B cell (primary cell): ENCODE measurements at regions not wholly inside any gene's neighbourhood (a gene's known extent, or its start where the extent isn't known, plus 50 kb on each side); places are given as distances from the start of the nearest gene placed in this dataset.

Source experiments
- ATAC-seq: fragments of 200-7000 bp; cut with Tn5 transposase; one replicate; pipeline ENCODE4 v1.10.0; 2021; ENCODE audit warnings: low read depth, mild to moderate bottlenecking, moderate number of reproducible peaks, moderate library complexity
- CTCF ChIA-PET: fragments of 350-600 bp; sonication (Branson Sonifier 250); formaldehyde crosslinking; loops from one replicate; lab custom pipeline; 2021; ENCODE audit warnings: antibody characterized with exemption, inconsistent platforms; lab: Charles Lee
- POLR2A ChIA-PET: fragments of 350-600 bp; sonication (Branson Sonifier 250); formaldehyde crosslinking; loops from one replicate; lab custom pipeline; 2021; ENCODE audit warnings: antibody characterized with exemption; lab: Charles Lee
- DNase-seq: peaks from one replicate; pipeline ENCODE4 v3.0.0; 2013
- H2AFZ ChIP-seq: 2 replicates; pipeline ENCODE4 v1.6.1; 2012; ENCODE audit warnings: mild to moderate bottlenecking, low read depth, low read length; ENCODE audit not compliant: insufficient read depth, poor library complexity, severe bottlenecking
- H3K27ac ChIP-seq, 2 donors: 1 replicate in 1 of 2; 2 replicates in 1 of 2; pipeline ENCODE4 v1.5.1; 2012 to 2013; ENCODE audit warnings: low read length in 2 of 2, mild to moderate bottlenecking in 2 of 2, moderate library complexity in 1 of 2
- H3K27me3 ChIP-seq, 4 experiments: fragments of 200-600 bp in 1 of 4; sonication (generic) in 1 of 4; replicated peaks in 1 of 4; 1 replicate in 2 of 4; 2 replicates in 2 of 4; pipeline versions ENCODE4 v1.6.1 to v1.7.0; 2013 to 2016; ENCODE audit warnings: low read length in 3 of 4, mild to moderate bottlenecking in 2 of 4, mixed read lengths in 1 of 4, moderate library complexity in 1 of 4; ENCODE audit not compliant: insufficient read depth in 4 of 4, control insufficient read depth in 3 of 4; ENCODE audit errors: control extremely low read depth in 1 of 4
- H3K36me3 ChIP-seq, 2 experiments: replicated peaks in 1 of 2; 1 replicate in 1 of 2; 2 replicates in 1 of 2; pipeline versions ENCODE4 v1.6.1 to v1.7.1; 2013; ENCODE audit warnings: low read length in 1 of 2; ENCODE audit not compliant: insufficient read depth in 2 of 2, control insufficient read depth in 1 of 2; ENCODE audit errors: control extremely low read depth in 1 of 2, extremely low read depth in 1 of 2
- H3K4me1 ChIP-seq, 2 donors: fragments of 200-600 bp in 1 of 2; sonication (generic) in 1 of 2; 1 replicate in 1 of 2; 2 replicates in 1 of 2; pipeline versions ENCODE4 v1.5.1 to v1.6.1; 2013 to 2017; ENCODE audit warnings: low read length in 2 of 2; ENCODE audit not compliant: control insufficient read depth in 2 of 2, insufficient read depth in 2 of 2
- H3K4me2 ChIP-seq: replicated peaks from 2 replicates; pipeline ENCODE3; 2012; ENCODE audit warnings: mild to moderate bottlenecking, low read depth, low read length; ENCODE audit not compliant: poor library complexity, severe bottlenecking
- H3K4me3 ChIP-seq, 5 experiments: fragments of 200-600 bp in 1 of 5; sonication (generic) in 1 of 5; 1 replicate in 3 of 5; 2 replicates in 2 of 5; pipeline versions ENCODE4 v1.5.1 to v1.7.0; 2011 to 2016; ENCODE audit warnings: low read length in 4 of 5, mild to moderate bottlenecking in 4 of 5, low read depth in 2 of 5, control low read depth in 1 of 5, moderate library complexity in 1 of 5; ENCODE audit not compliant: insufficient read depth in 1 of 5; ENCODE audit errors: control extremely low read depth in 1 of 5, extremely low read depth in 1 of 5
- H3K79me2 ChIP-seq: fragments of 200-600 bp; sonication (generic); one replicate; pipeline ENCODE4 v1.6.0; 2016; ENCODE audit warnings: low read length; ENCODE audit not compliant: control insufficient read depth, insufficient read depth
- H3K9ac ChIP-seq: fragments of 200-600 bp; sonication (generic); 2 replicates; pipeline ENCODE4 v1.6.1; 2017; ENCODE audit warnings: mild to moderate bottlenecking, low read length, moderate library complexity
- H3K9me3 ChIP-seq, 3 donors: one replicate each; pipeline versions ENCODE4 v1.6.1 to v1.7.1; 2013; ENCODE audit warnings: low read length in 2 of 3; ENCODE audit not compliant: control insufficient read depth in 2 of 3, insufficient read depth in 1 of 3; ENCODE audit errors: control extremely low read depth in 1 of 3
- H4K20me1 ChIP-seq: 2 replicates; pipeline ENCODE4 v1.6.0; 2012; ENCODE audit warnings: mild to moderate bottlenecking, low read length; ENCODE audit not compliant: insufficient read depth, control insufficient read depth, poor library complexity, severe bottlenecking
- H3K27ac Mint-ChIP-seq: one replicate; pipeline ENCODE4 v1.8.0; 2021; ENCODE audit warnings: mixed read lengths
- H3K27me3 Mint-ChIP-seq: one replicate; pipeline ENCODE4 v1.8.0; 2021; ENCODE audit warnings: mixed read lengths
- H3K4me1 Mint-ChIP-seq: one replicate; pipeline ENCODE4 v1.8.0; 2021; ENCODE audit warnings: mixed read lengths
- H3K4me3 Mint-ChIP-seq: one replicate; pipeline ENCODE4 v1.8.0; 2021; ENCODE audit warnings: mixed read lengths
- H3K9me3 Mint-ChIP-seq: one replicate; pipeline ENCODE4 v1.8.0; 2022; ENCODE audit warnings: mixed read lengths; ENCODE audit not compliant: insufficient read depth
- EZH2 ChIP-seq: IDR thresholded peaks from 2 replicates; pipeline ENCODE4 v1.6.1; 2012; ENCODE audit warnings: borderline replicate concordance, low read depth, mild to moderate bottlenecking, moderate library complexity, low read length; ENCODE audit not compliant: insufficient read depth, poor library complexity, severe bottlenecking
- WGBS: methylation state at CpG from one replicate; pipeline ENCODE4 v1.1.5; 2013; ENCODE audit warnings: missing lambda C conversion rate; ENCODE audit not compliant: insufficient coverage; 5-methylcytosine and 5-hydroxymethylcytosine counted together
- intact Hi-C: fragments of 100-400 bp; cut with micrococcal nuclease; formaldehyde crosslinking; loops from one replicate; pipeline ENCODE4 v1.10.0; 2022
- TF ChIP-seq, protein P1 (sequence below): fragments of 200-600 bp; IDR thresholded peaks from one replicate; pipeline ENCODE4 v1.8.0; 2022; ENCODE audit warnings: antibody characterized with exemption, mild to moderate bottlenecking

DNA sequence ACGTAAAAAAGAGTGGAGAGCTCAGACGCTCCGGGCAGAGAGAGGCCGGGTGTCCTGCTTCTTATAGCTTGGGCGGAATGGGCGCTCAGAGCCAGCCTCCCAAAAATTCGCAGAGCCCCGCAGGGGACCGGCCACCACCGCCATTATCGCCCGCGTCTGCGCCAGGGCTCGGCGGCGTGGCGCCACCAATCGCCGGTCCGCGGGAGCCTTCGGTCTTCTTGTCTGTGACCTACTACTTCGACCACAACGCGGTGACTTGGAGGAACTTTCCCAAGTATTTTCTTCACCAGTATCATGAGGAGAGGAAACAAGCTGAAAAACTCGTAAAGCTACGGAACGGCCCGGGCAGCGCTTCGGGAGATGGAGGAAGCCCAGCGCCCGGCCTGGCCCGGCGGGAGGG is 1138.1 kb upstream of the CHAC2 start:
- H3K4me1 Mint-ChIP-seq: no peaks in the 10 kb centered on the region
- WGBS: 96% methylated on average over 28 of the region's 36 CpGs
- DNase-seq: no peak
- peaks cover 0 to 18% (median 0%) of the 10 kb centered on the region in 3 donors for H3K9me3 ChIP-seq
- no peak overlapping the region for H3K27ac Mint-ChIP-seq
- no peak overlapping the region for H3K9ac ChIP-seq
- no peaks in the 10 kb centered on the region for H3K36me3 ChIP-seq
- no peaks in the 10 kb centered on the region for H4K20me1 ChIP-seq
- no peaks in the 10 kb centered on the region for H3K79me2 ChIP-seq
- H3K27me3 Mint-ChIP-seq: no peaks in the 10 kb centered on the region
- no peak overlapping the region for H3K27ac ChIP-seq
- intact Hi-C loops: no loop called here
- no peak overlapping the region for H3K4me2 ChIP-seq
- no peak overlapping the region for H2AFZ ChIP-seq
- no peak for ATAC-seq
- CTCF ChIA-PET: no interaction called here
- no peak overlapping the region for H3K4me3 Mint-ChIP-seq
- POLR2A ChIA-PET: no interaction called here
- no peaks in the 10 kb centered on the region for H3K9me3 Mint-ChIP-seq
- no peaks in the 10 kb centered on the region for H3K27me3 ChIP-seq
- TF ChIP-seq, protein P1, sequence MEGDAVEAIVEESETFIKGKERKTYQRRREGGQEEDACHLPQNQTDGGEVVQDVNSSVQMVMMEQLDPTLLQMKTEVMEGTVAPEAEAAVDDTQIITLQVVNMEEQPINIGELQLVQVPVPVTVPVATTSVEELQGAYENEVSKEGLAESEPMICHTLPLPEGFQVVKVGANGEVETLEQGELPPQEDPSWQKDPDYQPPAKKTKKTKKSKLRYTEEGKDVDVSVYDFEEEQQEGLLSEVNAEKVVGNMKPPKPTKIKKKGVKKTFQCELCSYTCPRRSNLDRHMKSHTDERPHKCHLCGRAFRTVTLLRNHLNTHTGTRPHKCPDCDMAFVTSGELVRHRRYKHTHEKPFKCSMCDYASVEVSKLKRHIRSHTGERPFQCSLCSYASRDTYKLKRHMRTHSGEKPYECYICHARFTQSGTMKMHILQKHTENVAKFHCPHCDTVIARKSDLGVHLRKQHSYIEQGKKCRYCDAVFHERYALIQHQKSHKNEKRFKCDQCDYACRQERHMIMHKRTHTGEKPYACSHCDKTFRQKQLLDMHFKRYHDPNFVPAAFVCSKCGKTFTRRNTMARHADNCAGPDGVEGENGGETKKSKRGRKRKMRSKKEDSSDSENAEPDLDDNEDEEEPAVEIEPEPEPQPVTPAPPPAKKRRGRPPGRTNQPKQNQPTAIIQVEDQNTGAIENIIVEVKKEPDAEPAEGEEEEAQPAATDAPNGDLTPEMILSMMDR: no peak
- no peak for TF ChIP-seq EZH2
- H3K4me3 ChIP-seq: no peak overlapping the region
- no peaks in the 10 kb centered on the region for H3K4me1 ChIP-seq

DNA sequence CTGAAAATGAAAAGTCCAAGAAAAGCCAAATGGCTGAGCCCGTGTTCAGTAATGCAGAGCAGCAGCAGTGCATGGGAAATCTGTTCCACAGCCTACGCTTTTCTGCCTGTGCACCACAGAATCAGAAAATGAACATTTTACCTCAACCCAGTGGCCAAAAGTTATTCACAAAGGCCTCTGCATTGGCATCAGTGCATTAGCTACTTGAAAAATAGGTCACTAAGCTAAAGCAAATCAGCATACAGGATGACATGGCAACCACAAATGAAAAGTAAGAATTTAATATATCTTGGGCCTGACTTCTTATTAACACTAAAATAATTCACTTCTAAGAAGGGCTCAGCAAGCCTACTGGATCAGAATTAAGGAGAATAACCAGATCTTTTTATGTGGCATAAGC is 1145.3 kb upstream of the CHAC2 start:
- Histone ChIP-seq H3K27me3 (no peaks in the 10 kb centered on the region), H2AFZ (no peak overlapping the region), H3K36me3 (no peaks in the 10 kb centered on the region), H3K9me3 (no peaks in the 10 kb centered on the region), H4K20me1 (no peaks in the 10 kb centered on the region), H3K9ac (no peak overlapping the region), H3K4me1 (no peaks in the 10 kb centered on the region), H3K4me3 (no peak overlapping the region), H3K27ac (no peak overlapping the region), H3K4me2 (no peak overlapping the region), H3K79me2 (no peaks in the 10 kb centered on the region)
- Mint-ChIP-seq H3K27ac (no peak overlapping the region), H3K9me3 (no peaks in the 10 kb centered on the region), H3K4me3 (no peak overlapping the region), H3K4me1 (no peaks in the 10 kb centered on the region), H3K27me3 (no peaks in the 10 kb centered on the region)
- WGBS: 100% methylated on average over 2 of the region's 2 CpGs
- DNase-seq: no peak
- CTCF ChIA-PET: no interaction called here
- intact Hi-C loops: no loop called here
- no peak for ATAC-seq
- POLR2A ChIA-PET: no interaction called here
- TF ChIP-seq, protein P1: no peak
- TF ChIP-seq EZH2: no peak
